ENCODE measurements at regions not wholly inside any gene's neighbourhood (a gene's known extent, or its start where the extent isn't known, plus 50 kb on each side); places are given as distances from the start of the nearest gene placed in this dataset.

- Histone ChIP-seq H3K9ac (replicated peaks in 1 of 4; ENCODE audit: extremely low read depth in 1 of 4, low read depth in 3 of 4, low read length in 3 of 4) (no peak overlapping the region), H3K14ac (ENCODE audit: insufficient read length) (no peak overlapping the region), H2AK5ac (ENCODE audit: low read depth, low read length) (no peak overlapping the region), H3K36me3 (ENCODE audit: control insufficient read depth in 2 of 4, insufficient read depth in 4 of 4, low read length in 3 of 4) (no peaks in the 10 kb centered on the region), H2BK5ac (ENCODE audit: low read depth, low read length) (no peak overlapping the region), H4K91ac (replicated peaks; ENCODE audit: insufficient read length, low read length) (no peak overlapping the region), H3K4ac (replicated peaks; ENCODE audit: insufficient read length, low read depth, low read length) (no peak overlapping the region), H3K56ac (replicated peaks; ENCODE audit: insufficient read length, low read depth, low read length) (no peak overlapping the region), H2BK12ac (ENCODE audit: low read depth, low read length) (no peak overlapping the region), H4K20me1 (replicated peaks in 1 of 2; ENCODE audit: control insufficient read depth in 1 of 2, insufficient read depth in 2 of 2, low read length in 2 of 2) (no peaks in the 10 kb centered on the region), H3K23me2 (ENCODE audit: low read depth, low read length) (0 out of 2 replicates have a peak, but pooled peaks cover 2% of the 10 kb centered on the region), H3K23ac (ENCODE audit: insufficient read length) (no peak overlapping the region), H2AFZ (ENCODE audit: low read length) (no peak overlapping the region), H3K79me2 (ENCODE audit: control insufficient read depth in 1 of 2, insufficient read depth in 2 of 2, low read length in 2 of 2) (no peaks in the 10 kb centered on the region), H3K4me3 (ENCODE audit: extremely low read depth in 1 of 4, insufficient read depth in 2 of 4, low read depth in 3 of 4, low read length in 4 of 4) (no peak overlapping the region), H4K5ac (ENCODE audit: insufficient read length, low read depth, low read length) (no peak overlapping the region), H3K27ac (ENCODE audit: low read depth, low read length) (no peak overlapping the region), H3K4me1 (replicated peaks in 1 of 4; ENCODE audit: control insufficient read depth in 3 of 4, insufficient read depth in 4 of 4, low read length in 3 of 4) (no peaks in the 10 kb centered on the region), H3K4me2 (ENCODE audit: insufficient read depth in 1 of 2, low read depth in 2 of 2, low read length in 2 of 2) (no peak overlapping the region), H3K9me3 (ENCODE audit: insufficient read depth in 2 of 2, low read depth in 1 of 2, low read length in 1 of 2) (no peaks in the 10 kb centered on the region), H2BK120ac (replicated peaks; ENCODE audit: low read depth, low read length) (no peak overlapping the region), H3K27me3 (replicated peaks in 1 of 4; ENCODE audit: control insufficient read depth in 3 of 4, extremely low read depth in 1 of 4, insufficient read depth in 3 of 4, low read length in 3 of 4) (no peaks in the 10 kb centered on the region; a peak in 2 of 7 replicates), H2BK20ac (ENCODE audit: low read length) (no peak overlapping the region), H4K8ac (ENCODE audit: extremely low read depth, insufficient read depth, low read length) (no peak overlapping the region), H3K18ac (ENCODE audit: extremely low read depth, low read length) (no peak overlapping the region), H2BK15ac (ENCODE audit: low read length) (no peak overlapping the region), H3K79me1 (ENCODE audit: low read depth, low read length) (no peaks in the 10 kb centered on the region)
- DNase-seq (ENCODE audit: low read depth in 1 of 2, low spot score in 2 of 2) (peak in 1 of 2 experiments; percentile 7), FAIRE-seq (no peak)
- CTCF ChIA-PET (ENCODE audit: partially characterized antibody): interaction anchor here (1.6 kb wide), 1 partner anchor 57 kb away, joined by 3 read pairs; no protein-coding TSS in a partner anchor
- POLR2A ChIA-PET (ENCODE audit: partially characterized antibody): interaction anchor here (1.3 kb wide), 1 partner anchor 10 kb away, joined by 3 read pairs; no protein-coding TSS in a partner anchor
- WGBS, 2 experiments (ENCODE audit: extremely low coverage in 1 of 2, insufficient coverage in 1 of 2, insufficient read length in 1 of 2, insufficient replicate concordance in 2 of 2, low coverage in 1 of 2, low lambda C conversion rate in 2 of 2, missing lambda C conversion rate in 1 of 2): 94% methylated on average over 7 of the region's 7 CpGs; no CpG with 5 or more reads in 1 of the 2 experiments
- TF ChIP-seq TEAD4 (IDR thresholded peaks at IDR 0.05; ENCODE audit: low read depth, low read length) (no peak), JUND (IDR thresholded peaks at IDR 0.05; ENCODE audit: low read length) (no peak), EZH2 (IDR thresholded peaks at IDR 0.05; ENCODE audit: low read depth, low read length, severe bottlenecking) (no peak), RAD21 (IDR thresholded peaks at IDR 0.05 in 1 of 2, conservative IDR thresholded peaks at IDR 0.05 in 1 of 2; ENCODE audit: low read depth in 2 of 2, low read length in 2 of 2) (no peak), E2F6 (IDR thresholded peaks at IDR 0.05) (no peak), MAFK (IDR thresholded peaks at IDR 0.05; ENCODE audit: low read depth, low read length) (no peak), SUZ12 (IDR thresholded peaks at IDR 0.05; ENCODE audit: low read length) (no peak), SIN3A (conservative IDR thresholded peaks at IDR 0.05 in 1 of 2, IDR thresholded peaks at IDR 0.05 in 1 of 2; ENCODE audit: low read depth in 1 of 2, low read length in 2 of 2) (no peak), HDAC6 (IDR thresholded peaks at IDR 0.05; ENCODE audit: low read depth, low read length) (no peak), SIRT6 (IDR thresholded peaks at IDR 0.05; ENCODE audit: low read length) (no peak), CHD2 (IDR thresholded peaks at IDR 0.05; ENCODE audit: low read length) (no peak), CREB1 (IDR thresholded peaks at IDR 0.05) (no peak), SIX5 (IDR thresholded peaks at IDR 0.05; ENCODE audit: low read depth, low read length) (no peak), SRF (IDR thresholded peaks at IDR 0.05; ENCODE audit: low read depth, low read length) (no peak), BACH1 (IDR thresholded peaks at IDR 0.05; ENCODE audit: low read length) (no peak)
Observed at GRCh38 chr2:105680357-105680756, 64.4 kb upstream of the NCK2 start.
